HG03095 (cell line): ENCODE measurements at regions not wholly inside any gene's neighbourhood (a gene's known extent, or its start where the extent isn't known, plus 50 kb on each side); places are given as distances from the start of the nearest gene placed in this dataset.

Experiments
- ATAC-seq: cut with Tn5 transposase; IDR thresholded peaks from one replicate; pipeline ENCODE4 v1.9.1; 2021; ENCODE audit warnings: moderate library complexity; ENCODE audit not compliant: unreplicated experiment

DNA sequence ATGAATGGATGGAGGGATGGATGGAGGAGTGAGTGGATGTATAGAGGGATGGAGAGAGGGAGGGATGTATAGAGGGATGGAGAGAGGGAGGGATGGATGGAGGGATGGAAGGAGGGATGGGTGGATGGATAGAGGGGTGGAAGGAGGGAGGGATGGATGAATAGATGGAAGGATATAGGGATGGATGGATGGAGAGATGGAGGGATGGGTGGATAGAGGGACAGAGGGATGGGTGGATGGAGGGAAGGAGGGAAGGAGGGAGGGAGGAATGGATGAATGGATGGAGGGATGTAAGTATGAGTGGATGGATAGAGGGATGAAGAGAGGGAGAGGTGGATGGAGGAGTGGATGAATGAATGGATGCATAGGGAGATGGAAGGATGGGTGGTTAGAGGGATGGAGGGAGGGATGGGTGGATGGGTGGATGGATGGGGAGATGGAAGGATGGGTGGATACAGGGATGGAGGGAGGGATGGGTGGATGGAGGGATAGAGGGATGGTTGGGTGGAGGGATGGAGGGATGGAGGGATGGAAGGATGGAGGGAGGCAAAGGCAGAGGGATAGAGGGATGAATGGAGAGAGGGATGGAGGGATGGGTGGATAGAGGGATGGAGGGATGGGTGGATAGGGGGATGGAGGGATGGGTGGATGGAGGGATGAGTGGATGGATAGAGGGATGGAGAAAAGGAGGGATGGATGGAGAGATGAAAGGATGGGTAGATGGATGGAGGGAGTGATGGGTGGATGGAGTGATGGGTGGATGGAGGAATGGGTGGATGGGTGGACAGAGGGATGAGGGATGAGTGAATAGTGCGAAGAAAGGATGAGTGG lies 313.8 kb downstream of the UACA start:
- ATAC-seq, result no peak

DNA sequence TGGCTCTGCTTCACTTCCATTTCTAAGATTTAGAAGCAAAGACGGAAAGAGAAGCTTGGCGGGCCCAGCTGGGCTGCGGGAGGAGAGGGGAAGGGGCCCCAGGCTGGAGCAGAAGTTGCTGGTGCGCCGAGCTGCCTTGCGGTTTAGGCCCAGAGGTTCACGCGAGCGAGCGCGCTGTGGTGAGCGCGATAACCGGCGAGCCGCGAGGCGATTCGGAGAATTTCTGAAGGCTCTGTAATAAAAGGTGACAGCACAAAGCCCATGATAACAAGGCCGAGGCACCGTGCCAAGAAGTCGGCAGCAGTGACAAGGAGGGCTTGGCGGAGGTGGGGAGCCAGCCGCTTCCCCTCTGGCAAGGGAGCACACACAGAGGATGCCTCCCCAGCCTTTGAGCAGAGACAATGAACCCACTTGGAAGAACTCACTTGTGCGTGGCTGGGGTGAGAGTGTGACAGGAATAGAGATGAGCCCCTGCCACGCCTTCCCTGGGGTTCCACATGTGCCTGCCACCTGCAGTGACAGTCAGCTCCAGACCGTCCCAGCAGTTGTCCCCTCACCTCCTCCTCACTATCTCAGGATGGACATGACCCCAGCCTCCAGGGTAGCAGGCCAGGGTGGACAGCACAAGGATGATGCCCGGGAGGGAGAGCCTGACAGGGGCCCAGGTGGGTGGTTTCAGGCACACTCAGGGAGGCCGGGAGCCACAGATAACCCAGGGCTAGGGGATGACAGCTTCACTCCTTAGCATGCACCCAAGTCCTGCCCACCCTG lies 315.2 kb downstream of the UACA start:
- no peak for ATAC-seq

DNA sequence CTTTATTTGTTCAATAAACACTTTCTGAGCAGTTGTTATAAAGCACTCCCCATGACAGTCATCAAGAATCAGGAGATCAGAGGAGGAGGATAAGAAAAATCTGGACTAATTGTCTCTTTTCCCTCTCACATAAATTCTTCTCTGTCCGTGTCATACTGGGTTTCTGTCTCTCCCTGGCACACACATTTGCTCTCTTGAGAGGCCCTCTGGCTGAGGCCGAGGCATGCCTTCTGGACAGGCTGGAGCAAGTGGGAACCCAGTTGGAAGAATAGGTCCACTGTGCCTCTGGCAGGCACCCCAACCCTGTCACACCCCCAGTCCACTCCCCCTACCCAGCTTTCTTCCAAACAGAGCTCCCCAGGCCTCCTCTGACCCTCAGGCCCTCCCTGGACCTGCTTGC lies 315.8 kb downstream of the UACA start:
- ATAC-seq, result no peak

DNA sequence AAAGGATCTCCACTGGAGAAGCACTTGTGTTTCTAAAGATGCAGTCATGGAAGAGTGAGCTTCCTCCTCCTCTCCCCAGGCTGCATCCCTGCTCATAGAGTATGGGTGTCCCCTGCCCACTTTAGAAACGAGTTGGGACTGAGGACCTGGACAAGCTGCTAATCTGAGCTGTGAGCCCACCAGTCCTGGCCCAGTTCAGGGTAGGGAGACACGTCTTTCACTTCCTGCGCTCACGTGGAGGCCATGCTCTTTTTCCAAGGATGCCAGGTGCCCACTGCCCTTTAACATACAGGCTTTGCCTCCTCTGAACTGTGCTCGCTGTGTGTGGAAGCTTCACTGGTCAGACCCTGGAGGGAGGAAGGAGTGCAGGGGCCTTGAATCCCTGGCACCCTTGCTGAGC lies 316.3 kb downstream of the UACA start:
- no peak for ATAC-seq

DNA sequence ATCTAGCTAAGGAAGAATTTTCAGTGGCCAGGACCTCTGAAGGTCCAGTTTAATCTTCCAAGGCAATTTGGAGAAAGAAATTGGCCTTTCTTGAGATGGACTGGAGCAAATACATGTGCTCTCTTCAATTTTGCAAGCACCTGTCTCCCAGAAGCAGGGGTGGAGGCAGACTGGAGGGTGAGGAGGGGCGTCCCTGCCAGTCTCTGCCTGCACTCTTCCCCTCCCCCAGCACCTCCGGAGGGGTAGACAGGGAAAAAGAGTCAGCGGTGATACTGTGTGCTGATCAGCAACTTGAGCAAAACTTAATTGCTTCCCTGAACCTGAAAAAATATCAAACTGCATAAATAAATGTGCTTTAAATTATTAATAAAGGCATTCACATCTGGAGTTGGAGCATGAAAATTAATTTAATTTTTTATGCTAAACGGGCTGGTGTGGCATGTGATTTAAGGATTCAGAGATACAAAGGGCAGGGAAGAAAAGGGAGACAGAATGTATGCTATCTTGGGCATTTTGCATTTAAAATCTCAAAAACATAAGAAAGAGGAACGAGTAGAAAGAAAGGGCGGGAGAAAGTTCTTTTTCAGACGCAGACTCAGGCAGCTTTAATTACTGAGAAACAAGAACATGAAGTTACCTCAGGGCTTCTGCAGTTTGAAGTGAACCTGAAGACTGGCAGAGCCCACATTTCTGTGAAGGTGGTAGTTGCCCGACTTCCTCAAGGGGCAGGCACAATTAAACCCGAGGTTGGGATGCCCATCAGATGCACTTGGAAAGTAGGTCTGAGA lies 319.7 kb downstream of the UACA start:
- ATAC-seq, result no peak

DNA sequence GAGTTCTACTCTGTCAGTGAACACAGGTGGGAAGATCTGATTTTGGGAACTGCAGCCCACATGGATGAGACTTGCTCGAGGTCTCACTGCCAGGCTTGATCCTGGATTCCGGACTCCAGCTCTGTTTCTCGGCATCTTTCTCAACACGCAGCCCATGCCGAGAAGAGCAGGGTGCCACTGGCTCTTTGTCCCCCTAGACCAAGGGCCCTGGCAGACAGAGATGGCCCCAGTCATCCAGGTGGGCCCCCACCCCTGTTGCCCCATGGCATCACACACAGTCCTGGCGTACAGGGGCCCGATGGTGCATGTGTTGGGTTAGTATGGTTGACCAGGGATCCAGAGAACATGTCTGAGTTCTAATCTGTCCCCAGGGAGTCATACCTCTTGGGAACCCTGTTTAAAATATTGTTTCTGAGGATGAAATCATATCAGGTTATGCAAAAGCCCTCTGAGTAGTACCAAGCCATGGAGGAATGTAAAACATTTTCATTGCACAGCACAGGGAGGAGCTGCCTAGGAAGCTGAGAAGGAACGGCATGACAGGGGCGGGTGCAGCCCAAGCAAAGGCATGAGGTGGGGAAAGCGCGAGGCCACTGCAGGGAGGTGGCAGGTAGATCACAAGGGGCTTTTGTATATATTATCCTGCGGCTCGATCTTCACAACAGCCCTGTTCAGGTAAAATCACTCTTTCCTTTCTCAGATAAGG lies 320.6 kb downstream of the UACA start:
- ATAC-seq, result no peak

DNA sequence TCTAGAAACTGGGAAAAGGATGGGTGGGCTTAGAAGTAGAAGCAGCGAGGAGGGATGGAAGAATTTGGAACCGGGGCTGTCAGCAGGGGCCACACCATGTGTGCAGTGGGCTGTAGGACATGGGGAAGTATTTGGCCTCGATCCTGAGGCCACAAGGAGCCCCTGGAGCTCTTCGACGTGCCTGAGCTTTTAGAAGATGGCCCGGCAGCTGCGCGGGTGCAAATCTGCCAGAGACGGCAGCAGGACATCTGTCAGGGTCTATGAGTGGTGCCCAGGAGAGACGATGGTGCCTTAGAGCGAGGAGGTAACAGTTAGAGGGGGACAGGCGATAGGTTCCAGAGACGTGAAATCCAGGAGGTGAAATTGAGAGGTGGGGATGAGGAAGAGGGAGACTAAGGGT lies 321.1 kb downstream of the UACA start:
- ATAC-seq, result no peak

DNA sequence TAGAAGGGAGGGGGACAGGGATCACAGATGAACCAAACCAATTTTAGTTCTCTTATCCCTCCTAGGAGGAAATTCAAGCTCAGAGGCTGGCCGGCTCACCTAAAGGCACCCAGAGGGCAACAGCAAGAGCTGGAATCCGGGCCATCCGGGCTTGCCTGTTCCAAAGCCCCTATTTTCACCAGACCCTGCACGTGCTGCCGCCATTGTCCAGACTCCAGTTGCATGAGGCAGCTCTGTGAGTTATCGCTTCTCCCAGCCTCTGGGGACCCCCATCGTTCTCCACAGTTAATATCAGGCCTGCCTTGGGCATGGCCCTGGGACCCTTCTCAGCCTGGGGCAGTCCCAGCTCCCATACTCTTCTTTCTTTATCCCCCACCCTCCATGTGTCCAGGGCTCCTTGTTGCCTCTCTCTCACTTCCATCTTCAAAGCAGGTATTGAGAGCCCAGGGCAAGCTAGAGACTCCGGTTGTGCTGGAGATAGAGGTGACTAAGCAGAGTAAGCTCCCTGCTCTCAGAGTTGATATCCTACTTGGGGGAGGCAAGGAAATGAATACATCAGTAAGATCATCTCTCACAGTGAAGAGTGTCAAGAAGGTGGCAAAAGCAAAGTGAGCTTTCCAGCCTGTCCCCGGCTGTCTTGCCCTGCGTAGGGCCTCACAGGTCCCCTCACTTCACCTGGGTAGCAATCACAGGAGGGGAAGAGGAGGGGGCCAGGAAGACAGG lies 322.8 kb downstream of the UACA start:
- ATAC-seq, result no peak

DNA sequence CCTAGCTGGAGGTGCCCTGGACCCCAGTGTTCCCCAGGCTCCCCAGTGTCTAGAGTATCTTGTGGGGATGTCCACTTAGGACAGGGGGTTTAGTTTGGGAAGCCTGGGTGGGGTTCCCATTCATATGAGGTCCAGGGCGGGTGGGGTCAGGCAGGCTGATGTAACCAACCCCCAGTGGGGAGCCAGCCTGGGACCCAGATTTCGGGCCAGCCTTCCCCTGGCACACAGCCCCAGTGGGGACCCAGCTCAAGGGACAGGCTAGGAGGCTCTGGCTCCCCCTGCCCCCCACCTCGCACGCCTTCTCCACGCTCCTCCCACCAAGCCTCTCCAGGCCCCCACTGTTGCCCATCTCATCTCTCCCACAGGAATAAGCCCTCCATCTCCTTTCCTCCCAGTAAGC lies 323.5 kb downstream of the UACA start:
- ATAC-seq, result no peak

DNA sequence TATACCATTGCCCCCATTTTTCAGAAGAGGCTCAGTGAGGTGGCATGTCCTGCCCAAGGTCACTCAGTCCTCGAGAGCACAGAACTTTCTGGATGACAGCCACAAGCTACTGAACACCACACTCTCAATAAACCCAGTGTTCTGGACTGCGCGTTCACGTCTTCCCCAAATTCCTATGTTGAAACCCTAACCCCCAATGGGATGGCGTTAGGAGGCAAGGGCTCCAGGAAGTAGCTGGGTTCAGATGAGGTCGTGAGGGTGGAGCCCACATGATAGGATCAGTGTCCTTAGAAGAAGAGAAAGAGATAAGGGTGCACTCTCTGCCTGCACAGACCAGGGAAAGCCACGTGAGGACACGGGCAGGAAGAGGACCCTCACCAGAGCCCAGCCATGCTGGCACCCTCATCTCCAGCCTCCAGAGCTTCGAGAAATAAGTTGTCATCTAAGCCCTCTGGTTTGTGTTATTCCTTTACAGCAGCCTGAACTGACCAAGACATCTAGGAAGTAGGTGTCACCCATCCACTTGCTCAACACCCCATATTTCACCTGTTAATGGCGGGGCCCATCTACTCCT lies 324.0 kb downstream of the UACA start:
- no peak for ATAC-seq

DNA sequence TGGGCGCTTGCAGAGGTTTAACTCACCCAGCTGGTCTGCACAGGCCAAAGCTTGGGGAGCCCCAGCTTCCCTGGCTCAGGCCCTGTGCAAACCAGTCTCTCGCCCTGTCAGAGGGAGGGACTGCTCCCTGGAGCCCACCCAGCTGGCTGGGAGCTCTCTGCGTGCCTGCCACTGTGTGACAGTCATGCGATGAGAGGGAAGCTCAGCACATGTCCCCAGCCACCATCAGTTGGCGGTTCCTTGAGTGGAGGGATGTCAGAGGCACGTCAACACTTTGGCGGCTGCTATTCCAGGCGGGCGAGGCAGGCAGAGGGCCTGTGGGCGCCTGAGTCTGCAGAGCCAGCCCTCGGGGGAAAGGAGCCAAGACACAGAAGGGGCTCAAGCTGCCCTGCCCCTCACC lies 324.6 kb downstream of the UACA start:
- no peak for ATAC-seq

DNA sequence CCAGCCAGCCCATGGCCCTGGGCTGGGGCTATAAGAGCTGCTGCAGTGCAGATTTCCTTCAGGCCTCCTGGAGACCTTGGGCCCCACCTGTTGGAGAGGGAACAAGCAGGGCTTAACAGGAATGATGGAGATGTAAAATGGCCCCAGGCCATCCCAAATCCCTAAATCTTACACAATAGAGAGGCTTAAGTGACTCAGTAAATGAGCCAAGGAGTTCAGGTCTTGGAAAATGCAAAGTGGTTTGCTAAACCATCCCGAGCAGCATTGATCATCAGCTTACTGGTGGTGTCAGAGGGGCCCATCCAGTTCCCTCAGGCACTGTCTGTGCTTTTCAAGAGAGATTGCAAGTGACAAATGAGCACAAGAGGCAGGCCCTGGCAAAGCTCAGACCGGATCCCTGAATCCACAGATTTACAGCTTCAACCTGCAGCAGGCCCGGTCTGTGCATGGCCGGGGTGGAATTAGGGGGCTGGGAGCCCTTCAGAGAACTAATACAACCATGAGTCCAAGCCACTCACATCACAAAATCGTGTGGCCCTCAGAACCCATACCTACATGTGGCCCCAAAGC lies 325.4 kb downstream of the UACA start:
- ATAC-seq, result no peak

DNA sequence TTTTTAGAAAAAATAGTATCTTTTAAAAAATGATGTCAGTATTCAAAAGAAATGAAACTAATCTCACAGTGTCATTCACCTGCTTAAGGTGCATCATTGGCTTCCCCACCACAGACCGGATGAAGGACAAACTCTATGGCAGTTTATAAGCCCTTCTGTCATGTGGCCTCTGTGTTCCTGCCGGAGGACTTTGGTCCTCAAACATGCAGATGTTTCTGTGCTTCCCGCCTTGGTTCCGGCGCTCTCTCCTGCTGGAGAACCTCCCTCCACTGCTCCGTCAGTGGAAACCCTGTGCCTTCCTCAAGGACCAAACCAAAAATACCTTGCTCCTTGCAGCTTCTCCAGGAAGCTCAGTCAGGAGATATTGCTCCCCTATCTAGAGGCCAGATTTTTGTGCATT lies 326.3 kb downstream of the UACA start:
- no peak for ATAC-seq

DNA sequence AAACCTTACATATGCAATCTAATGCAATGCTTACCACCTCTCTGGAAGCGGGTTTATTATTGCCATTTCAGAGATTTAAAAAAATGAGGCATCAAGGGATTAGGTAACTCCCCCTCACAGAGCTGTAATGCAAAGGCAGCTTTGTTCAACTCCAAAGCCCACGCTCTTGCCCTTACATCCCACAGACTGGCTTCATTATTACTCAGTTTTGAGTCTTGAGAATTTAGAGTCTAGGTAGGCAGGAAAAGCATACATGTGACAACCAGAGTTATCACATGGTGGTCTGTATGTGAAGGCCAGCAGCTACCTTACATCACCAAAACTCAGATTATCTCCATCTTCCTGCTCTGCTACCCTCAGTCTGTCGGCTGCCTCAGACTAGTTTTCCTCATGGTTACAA lies 326.9 kb downstream of the UACA start:
- ATAC-seq, result no peak

DNA sequence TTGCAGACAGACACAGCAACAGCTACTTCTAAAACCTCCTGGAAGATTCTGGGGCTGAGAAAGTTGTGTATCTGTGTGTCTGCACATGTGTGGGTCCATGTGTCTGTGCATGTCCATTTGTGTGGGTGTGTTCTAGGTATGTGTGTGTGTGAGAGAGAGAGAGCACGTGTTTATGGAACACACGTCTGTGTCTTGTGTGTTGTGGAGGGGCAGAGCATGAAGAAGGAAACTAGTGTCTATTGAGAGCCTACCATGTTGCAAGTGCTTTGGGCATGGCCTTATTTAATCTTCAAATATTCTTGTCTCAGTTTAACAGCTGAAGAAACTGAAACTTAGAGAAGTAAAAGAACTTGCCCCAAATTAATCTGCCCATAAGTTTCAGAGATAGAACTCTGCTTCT lies 327.5 kb downstream of the UACA start:
- no peak for ATAC-seq

DNA sequence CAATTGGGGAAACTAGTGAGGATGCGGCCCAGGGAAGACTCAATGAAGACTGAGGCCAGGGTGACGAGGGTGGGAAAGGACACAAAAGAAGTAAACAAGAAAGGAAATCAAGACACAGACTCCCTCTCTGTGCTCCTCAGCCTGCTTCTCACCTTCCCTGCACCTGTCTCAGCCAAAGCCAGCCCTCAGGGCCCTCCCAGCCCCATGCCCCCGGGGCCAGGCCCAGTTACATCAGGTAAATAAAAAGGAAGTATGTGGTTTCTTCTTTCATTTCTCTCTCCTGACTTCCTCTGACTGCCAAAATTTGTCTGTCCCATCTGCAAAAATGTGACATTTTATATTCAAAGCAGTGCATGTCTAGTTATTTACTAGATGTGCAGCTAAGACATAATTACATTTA lies 328.0 kb downstream of the UACA start:
- no peak for ATAC-seq

DNA sequence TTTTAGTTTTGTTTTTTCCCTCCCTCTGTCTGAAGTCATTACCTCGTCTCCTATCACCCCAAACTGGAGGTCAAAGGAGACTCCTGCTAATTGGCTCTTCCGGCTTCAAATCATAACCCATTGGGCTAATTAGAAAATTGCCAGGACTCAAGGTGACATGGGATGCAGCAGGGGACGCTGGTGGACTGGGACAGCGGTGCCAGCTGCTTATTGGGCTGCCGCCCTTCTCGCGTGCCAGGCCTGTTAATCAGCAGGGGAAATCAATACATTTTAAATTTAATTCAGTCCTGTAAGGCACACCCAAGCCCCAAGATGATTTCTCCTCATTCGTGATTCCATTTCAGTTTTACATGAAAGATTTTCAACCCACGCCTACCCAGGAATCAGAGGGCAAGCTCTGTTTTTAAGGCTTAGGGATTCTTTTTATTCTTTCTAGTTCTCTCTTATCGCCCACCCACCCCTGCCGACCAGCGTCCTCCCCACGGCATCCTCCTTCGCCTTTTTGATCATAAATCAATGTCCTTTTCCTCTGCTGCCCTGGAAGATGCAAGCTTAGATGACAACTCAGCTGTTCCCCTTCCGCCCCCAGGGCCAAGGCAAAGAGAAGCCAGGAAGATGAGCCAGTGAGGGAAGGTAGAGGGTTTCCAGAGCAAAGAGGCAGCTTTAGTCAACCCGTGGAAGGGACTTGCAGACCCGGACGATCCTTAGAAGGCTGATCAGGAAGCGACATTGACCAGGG lies 329.6 kb downstream of the UACA start:
- ATAC-seq, result no peak

DNA sequence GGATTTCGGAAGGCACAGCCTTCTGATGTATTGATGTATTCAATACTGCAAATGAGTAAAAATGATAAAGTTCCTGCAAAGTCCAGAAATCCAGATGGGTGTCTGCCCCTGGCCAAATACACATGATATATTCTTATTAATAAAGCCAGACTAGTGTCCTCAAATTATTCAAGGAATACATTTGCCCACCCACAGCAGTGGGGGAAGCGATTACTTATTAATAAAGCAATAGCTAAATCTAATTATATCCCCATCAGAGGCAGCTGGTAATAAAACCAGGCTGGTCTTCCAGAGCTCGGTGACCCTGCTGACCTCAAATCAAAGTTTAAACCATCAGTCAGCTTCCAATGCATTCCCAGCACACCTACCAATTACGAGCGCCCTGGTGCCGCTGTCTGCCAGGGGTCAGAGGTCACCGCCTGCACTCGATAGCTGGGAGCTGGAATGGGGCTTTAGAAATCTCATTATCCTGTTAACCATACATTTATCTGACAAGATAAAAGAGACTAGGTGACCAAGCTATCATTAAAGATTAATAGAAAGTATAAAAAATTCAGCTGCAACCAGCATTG lies 330.3 kb downstream of the UACA start:
- ATAC-seq, result no peak

DNA sequence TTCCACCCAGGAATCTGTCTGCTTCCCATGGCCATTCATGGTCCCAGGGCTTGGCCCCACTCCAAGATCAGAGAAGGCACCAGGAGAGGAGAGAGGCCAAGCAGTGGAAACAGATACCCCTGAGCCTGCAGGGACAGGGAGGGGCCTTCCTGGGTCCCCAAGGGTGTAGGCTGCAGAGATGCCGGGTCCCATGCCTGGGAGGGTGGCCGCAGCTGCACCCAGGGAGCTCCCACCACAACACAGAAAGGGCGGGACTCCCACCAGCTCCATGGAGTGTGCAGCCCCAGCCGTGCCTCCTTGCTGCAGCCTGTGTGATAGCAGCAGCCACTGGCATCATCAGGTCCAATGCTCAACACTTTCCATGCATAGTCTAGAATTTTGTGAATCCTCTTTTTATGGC lies 331.5 kb downstream of the UACA start:
- ATAC-seq, result no peak
